ENCODE measurements at regions not wholly inside any gene's neighbourhood (a gene's known extent, or its start where the extent isn't known, plus 50 kb on each side); places are given as distances from the start of the nearest gene placed in this dataset.

GRCh38 chr14:76708771-76709170 is 52.5 kb upstream of the VASH1 start:
- TF ChIP-seq, protein P1, sequence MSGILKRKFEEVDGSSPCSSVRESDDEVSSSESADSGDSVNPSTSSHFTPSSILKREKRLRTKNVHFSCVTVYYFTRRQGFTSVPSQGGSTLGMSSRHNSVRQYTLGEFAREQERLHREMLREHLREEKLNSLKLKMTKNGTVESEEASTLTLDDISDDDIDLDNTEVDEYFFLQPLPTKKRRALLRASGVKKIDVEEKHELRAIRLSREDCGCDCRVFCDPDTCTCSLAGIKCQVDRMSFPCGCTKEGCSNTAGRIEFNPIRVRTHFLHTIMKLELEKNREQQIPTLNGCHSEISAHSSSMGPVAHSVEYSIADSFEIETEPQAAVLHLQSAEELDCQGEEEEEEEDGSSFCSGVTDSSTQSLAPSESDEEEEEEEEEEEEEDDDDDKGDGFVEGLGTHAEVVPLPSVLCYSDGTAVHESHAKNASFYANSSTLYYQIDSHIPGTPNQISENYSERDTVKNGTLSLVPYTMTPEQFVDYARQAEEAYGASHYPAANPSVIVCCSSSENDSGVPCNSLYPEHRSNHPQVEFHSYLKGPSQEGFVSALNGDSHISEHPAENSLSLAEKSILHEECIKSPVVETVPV (CRISPR knock-in tag; IDR thresholded peaks at IDR 0.05), result no peak
- no peak for TF ChIP-seq ZC3H10 (CRISPR knock-in tag; IDR thresholded peaks at IDR 0.05)
- TF ChIP-seq ZFP3 (CRISPR knock-in tag; IDR thresholded peaks at IDR 0.05), result no peak
- TF ChIP-seq ZNF8 (CRISPR knock-in tag; IDR thresholded peaks at IDR 0.05), result no peak
- no peak for TF ChIP-seq ZNF70 (CRISPR knock-in tag; IDR thresholded peaks at IDR 0.05)
- no peak for TF ChIP-seq PATZ1 (CRISPR knock-in tag; IDR thresholded peaks at IDR 0.05; ENCODE audit: borderline replicate concordance)
- TF ChIP-seq TOX (CRISPR knock-in tag; IDR thresholded peaks at IDR 0.05; ENCODE audit: borderline replicate concordance), result no peak
- TF ChIP-seq ISL1 (CRISPR knock-in tag; IDR thresholded peaks at IDR 0.05), result no peak
- TF ChIP-seq ZFP30 (CRISPR knock-in tag; IDR thresholded peaks at IDR 0.05), result no peak
- TF ChIP-seq CSDC2 (CRISPR knock-in tag; IDR thresholded peaks at IDR 0.05), result no peak
- no peak for TF ChIP-seq OSR1 (CRISPR knock-in tag; IDR thresholded peaks at IDR 0.05)
- no peak for ATAC-seq

GRCh38 chr14:76710056-76711010 is 50.9 kb upstream of the VASH1 start:
- TF ChIP-seq ZC3H10 (CRISPR knock-in tag; IDR thresholded peaks at IDR 0.05), result no peak
- TF ChIP-seq ARNTL (CRISPR knock-in tag; IDR thresholded peaks at IDR 0.05; ENCODE audit: borderline replicate concordance, low read depth), result no peak
- TF ChIP-seq, protein P2, sequence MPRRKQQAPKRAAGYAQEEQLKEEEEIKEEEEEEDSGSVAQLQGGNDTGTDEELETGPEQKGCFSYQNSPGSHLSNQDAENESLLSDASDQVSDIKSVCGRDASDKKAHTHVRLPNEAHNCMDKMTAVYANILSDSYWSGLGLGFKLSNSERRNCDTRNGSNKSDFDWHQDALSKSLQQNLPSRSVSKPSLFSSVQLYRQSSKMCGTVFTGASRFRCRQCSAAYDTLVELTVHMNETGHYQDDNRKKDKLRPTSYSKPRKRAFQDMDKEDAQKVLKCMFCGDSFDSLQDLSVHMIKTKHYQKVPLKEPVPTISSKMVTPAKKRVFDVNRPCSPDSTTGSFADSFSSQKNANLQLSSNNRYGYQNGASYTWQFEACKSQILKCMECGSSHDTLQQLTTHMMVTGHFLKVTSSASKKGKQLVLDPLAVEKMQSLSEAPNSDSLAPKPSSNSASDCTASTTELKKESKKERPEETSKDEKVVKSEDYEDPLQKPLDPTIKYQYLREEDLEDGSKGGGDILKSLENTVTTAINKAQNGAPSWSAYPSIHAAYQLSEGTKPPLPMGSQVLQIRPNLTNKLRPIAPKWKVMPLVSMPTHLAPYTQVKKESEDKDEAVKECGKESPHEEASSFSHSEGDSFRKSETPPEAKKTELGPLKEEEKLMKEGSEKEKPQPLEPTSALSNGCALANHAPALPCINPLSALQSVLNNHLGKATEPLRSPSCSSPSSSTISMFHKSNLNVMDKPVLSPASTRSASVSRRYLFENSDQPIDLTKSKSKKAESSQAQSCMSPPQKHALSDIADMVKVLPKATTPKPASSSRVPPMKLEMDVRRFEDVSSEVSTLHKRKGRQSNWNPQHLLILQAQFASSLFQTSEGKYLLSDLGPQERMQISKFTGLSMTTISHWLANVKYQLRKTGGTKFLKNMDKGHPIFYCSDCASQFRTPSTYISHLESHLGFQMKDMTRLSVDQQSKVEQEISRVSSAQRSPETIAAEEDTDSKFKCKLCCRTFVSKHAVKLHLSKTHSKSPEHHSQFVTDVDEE (CRISPR knock-in tag; IDR thresholded peaks at IDR 0.05), result no peak
- TF ChIP-seq ZFP30 (CRISPR knock-in tag; IDR thresholded peaks at IDR 0.05), result no peak
- TF ChIP-seq ZNF70 (CRISPR knock-in tag; IDR thresholded peaks at IDR 0.05), result no peak
- TF ChIP-seq, protein P1 (CRISPR knock-in tag; IDR thresholded peaks at IDR 0.05), result no peak
- TF ChIP-seq PPARA (CRISPR knock-in tag; IDR thresholded peaks at IDR 0.05; ENCODE audit: borderline replicate concordance), result no peak
- TF ChIP-seq, protein P3, sequence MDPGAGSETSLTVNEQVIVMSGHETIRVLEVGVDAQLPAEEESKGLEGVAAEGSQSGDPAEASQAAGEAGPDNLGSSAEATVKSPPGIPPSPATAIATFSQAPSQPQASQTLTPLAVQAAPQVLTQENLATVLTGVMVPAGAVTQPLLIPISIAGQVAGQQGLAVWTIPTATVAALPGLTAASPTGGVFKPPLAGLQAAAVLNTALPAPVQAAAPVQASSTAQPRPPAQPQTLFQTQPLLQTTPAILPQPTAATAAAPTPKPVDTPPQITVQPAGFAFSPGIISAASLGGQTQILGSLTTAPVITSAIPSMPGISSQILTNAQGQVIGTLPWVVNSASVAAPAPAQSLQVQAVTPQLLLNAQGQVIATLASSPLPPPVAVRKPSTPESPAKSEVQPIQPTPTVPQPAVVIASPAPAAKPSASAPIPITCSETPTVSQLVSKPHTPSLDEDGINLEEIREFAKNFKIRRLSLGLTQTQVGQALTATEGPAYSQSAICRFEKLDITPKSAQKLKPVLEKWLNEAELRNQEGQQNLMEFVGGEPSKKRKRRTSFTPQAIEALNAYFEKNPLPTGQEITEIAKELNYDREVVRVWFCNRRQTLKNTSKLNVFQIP (CRISPR knock-in tag; IDR thresholded peaks at IDR 0.05; ENCODE audit: borderline replicate concordance, low read depth), result no peak
- peak; percentile 90 for ATAC-seq
